ENCODE measurements at regions not wholly inside any gene's neighbourhood (a gene's known extent, or its start where the extent isn't known, plus 50 kb on each side); places are given as distances from the start of the nearest gene placed in this dataset.

GRCh38 chr2:47254464-47254863 lies 78.2 kb upstream of the CALM2 start:
- no peak for TF ChIP-seq POLR2A (IDR thresholded peaks at IDR 0.05)
- no peak for TF ChIP-seq CTCF (IDR thresholded peaks at IDR 0.05)

Measured in adrenal gland (tissue), 5 donors.